ENCODE measurements at regions not wholly inside any gene's neighbourhood (a gene's known extent, or its start where the extent isn't known, plus 50 kb on each side); places are given as distances from the start of the nearest gene placed in this dataset.

GRCh38 chr1:163836481-163836880 is 514.7 kb downstream of the NUF2 start:
- Histone ChIP-seq H4K8ac (replicated peaks; ENCODE audit: insufficient read length, low read depth, low read length) (no peak overlapping the region), H2BK5ac (ENCODE audit: insufficient read length, low read length) (no peak overlapping the region), H2BK12ac (ENCODE audit: insufficient read length, low read depth, low read length) (no peak overlapping the region), H3T11ph (ENCODE audit: low read length) (no peak overlapping the region), H4K91ac (ENCODE audit: insufficient read length, low read depth, low read length) (no peak overlapping the region), H3K4me1 (ENCODE audit: insufficient read depth, low read length) (no peaks in the 10 kb centered on the region; the same call in 1 of the 2 replicates), H3K27me3 (ENCODE audit: insufficient read depth, low read length) (no peaks in the 10 kb centered on the region), H3K23ac (ENCODE audit: insufficient read length, low read depth, low read length) (no peak overlapping the region), H2BK15ac (ENCODE audit: low read depth, low read length) (no peak overlapping the region), H3K14ac (ENCODE audit: insufficient read depth, low read length) (no peak overlapping the region), H3K79me1 (ENCODE audit: insufficient read depth, low read depth, low read length, poor library complexity, severe bottlenecking) (no peaks in the 10 kb centered on the region), H4K20me1 (ENCODE audit: control insufficient read depth, insufficient read depth, insufficient read length) (no peaks in the 10 kb centered on the region), H3K27ac (ENCODE audit: insufficient read length, low read depth, low read length) (no peak overlapping the region), H3K9me3 (ENCODE audit: control insufficient read depth, low read depth, low read length) (no peaks in the 10 kb centered on the region), H3K79me2 (ENCODE audit: insufficient read depth, low read length) (no peaks in the 10 kb centered on the region), H3K4me2 (ENCODE audit: insufficient read depth, insufficient read length, low read length) (no peak overlapping the region), H2AFZ (ENCODE audit: low read length) (no peak overlapping the region), H3K18ac (ENCODE audit: insufficient read length, low read depth, low read length) (no peak overlapping the region), H3K23me2 (ENCODE audit: insufficient read length, low read depth, low read length, poor library complexity, severe bottlenecking) (no peaks in the 10 kb centered on the region), H2AK5ac (ENCODE audit: insufficient read length, low read length) (no peak overlapping the region), H2BK20ac (ENCODE audit: low read depth, low read length, poor library complexity, severe bottlenecking) (no peak overlapping the region), H3K4ac (ENCODE audit: low read depth, low read length) (no peak overlapping the region), H3K9ac (ENCODE audit: extremely low read depth, insufficient read length, low read length) (no peak overlapping the region), H3K56ac (ENCODE audit: insufficient read length, low read depth, low read length) (no peak overlapping the region), H4K5ac (ENCODE audit: insufficient read length, low read depth, low read length) (no peak overlapping the region), H2BK120ac (ENCODE audit: low read depth, low read length, poor library complexity, severe bottlenecking) (no peak overlapping the region)
- H3K27ac Mint-ChIP-seq = peak overlapping the region in 1 of 3 experiments; percentile 79; a peak in 1 of 7 replicates
- no CpG with 5 or more reads among the region's 1 CpG for WGBS (ENCODE audit: extremely low coverage, insufficient read length, low lambda C conversion rate)
- H3K36me3 Mint-ChIP-seq (ENCODE audit: insufficient read depth in 1 of 3, low read depth in 3 of 3) = peaks cover 0 to 1% (median 0%) of the 10 kb centered on the region in 3 experiments; a peak in 1 of 7 replicates
- peaks cover 13 to 22% of the 10 kb centered on the region in 2 experiments for H3K4me1 Mint-ChIP-seq
- DNase-seq = no peak
- 0 out of 5 replicates have a peak, but pooled peaks cover 0 to 3% of the 10 kb centered on the region in 2 experiments for H3K9me3 Mint-ChIP-seq
- no peak for TF ChIP-seq CTCF (conservative IDR thresholded peaks at IDR 0.05)
- H3K4me3 Mint-ChIP-seq = peak overlapping the region in 1 of 2 experiments; percentile 34; a peak in 1 of 5 replicates
- no peaks in the 10 kb centered on the region for H3K27me3 Mint-ChIP-seq (ENCODE audit: low read depth)
